Caco-2 (cell line): ENCODE measurements at regions not wholly inside any gene's neighbourhood (a gene's known extent, or its start where the extent isn't known, plus 50 kb on each side); places are given as distances from the start of the nearest gene placed in this dataset.

Experiments used
- BruUV-seq: library from RNA; stranded (reverse); fragments of 400-500 nt; replicated peaks from 2 replicates; lab custom pipeline; 2021; lab: Mats Ljungman, UMichigan
- CTCF ChIA-PET: fragments of 300-600 bp; sonication (Branson Sonifier 250); formaldehyde crosslinking; loops from one replicate; lab custom pipeline; 2022; ENCODE audit warnings: antibody characterized with exemption; lab: Charles Lee
- POLR2A ChIA-PET: fragments of 300-600 bp; sonication (Branson Sonifier 250); formaldehyde crosslinking; loops from one replicate; lab custom pipeline; 2022; ENCODE audit warnings: antibody characterized with exemption; lab: Charles Lee
- DNase-seq, 2 experiments: peaks; one replicate each; pipeline versions ENCODE4 v3.0.0 to v3.0.0-alpha.2; 2020 to 2022
- H3K27me3 ChIP-seq: replicated peaks from 2 replicates; pipeline ENCODE4 v1.6.0; 2011; ENCODE audit warnings: low read length; ENCODE audit not compliant: control insufficient read depth, insufficient read depth
- H3K36me3 ChIP-seq: 2 replicates; pipeline ENCODE4 v1.5.1; 2011; ENCODE audit warnings: low read length; ENCODE audit not compliant: control insufficient read depth, insufficient read depth
- H3K4me1 ChIP-seq: fragments of 250-450 bp; sonication (Bioruptor Pico); 2 replicates; pipeline ENCODE4 v1.5.1; 2020; ENCODE audit warnings: mild to moderate bottlenecking
- H3K4me3 ChIP-seq: 2 replicates; pipeline ENCODE4 v1.5.1; 2011; ENCODE audit warnings: low read depth, mild to moderate bottlenecking, control low read depth, low read length
- H3K9me3 ChIP-seq: fragments of 250-450 bp; sonication (Bioruptor Pico); 2 replicates; pipeline ENCODE4 v1.5.1; 2020; ENCODE audit warnings: mild to moderate bottlenecking, moderate library complexity
- H3K27ac Mint-ChIP-seq: one replicate; pipeline ENCODE4 v1.8.0; 2022; ENCODE audit warnings: mixed read lengths; ENCODE audit not compliant: unreplicated experiment
- H3K27me3 Mint-ChIP-seq: one replicate; pipeline ENCODE4 v1.8.0; 2022; ENCODE audit warnings: mixed read lengths; ENCODE audit not compliant: insufficient read depth, unreplicated experiment
- H3K36me3 Mint-ChIP-seq: one replicate; pipeline ENCODE4 v1.8.0; 2022; ENCODE audit warnings: mild to moderate bottlenecking, mixed read lengths; ENCODE audit not compliant: insufficient read depth, unreplicated experiment
- H3K4me1 Mint-ChIP-seq: one replicate; pipeline ENCODE4 v1.8.0; 2022; ENCODE audit warnings: low read depth, mixed read lengths; ENCODE audit not compliant: unreplicated experiment
- H3K4me3 Mint-ChIP-seq: one replicate; pipeline ENCODE4 v1.8.0; 2022; ENCODE audit warnings: mild to moderate bottlenecking, moderate library complexity, mixed read lengths; ENCODE audit not compliant: unreplicated experiment
- H3K9me3 Mint-ChIP-seq: one replicate; pipeline ENCODE4 v1.8.0; 2022; ENCODE audit warnings: mixed read lengths; ENCODE audit not compliant: unreplicated experiment
- CTCF ChIP-seq, 2 experiments: fragments of 200-600 bp in 1 of 2; IDR thresholded peaks; 1 replicate in 1 of 2; 2 replicates in 1 of 2; pipeline versions ENCODE4 v1.5.1 to v1.8.0; 2011 to 2022; ENCODE audit warnings: antibody characterized with exemption in 1 of 2, control low read depth in 1 of 2, inconsistent platforms in 1 of 2, low read depth in 1 of 2, low read length in 1 of 2, mild to moderate bottlenecking in 1 of 2, moderate library complexity in 1 of 2; ENCODE audit not compliant: insufficient read depth in 1 of 2, severe bottlenecking in 1 of 2, unreplicated experiment in 1 of 2
- intact Hi-C: fragments of 100-400 bp; cut with micrococcal nuclease; formaldehyde crosslinking; loops from one replicate; pipeline ENCODE4 v1.10.0; 2022; ENCODE audit not compliant: unreplicated experiment

GRCh38 chr16:82224821-82225220 lies 54.8 kb upstream of the MPHOSPH6 start:
- H3K36me3 ChIP-seq: no peaks in the 10 kb centered on the region
- DNase-seq: no peak
- H3K27me3 ChIP-seq: no peaks in the 10 kb centered on the region; the same call in 1 of the 2 replicates
- Mint-ChIP-seq H3K27me3 (peaks cover 10% of the 10 kb centered on the region), H3K4me3 (no peak overlapping the region), H3K27ac (no peak overlapping the region), H3K9me3 (no peaks in the 10 kb centered on the region), H3K4me1 (no peaks in the 10 kb centered on the region), H3K36me3 (no peaks in the 10 kb centered on the region)
- no TSS peak for BruUV-seq
- CTCF ChIA-PET: interaction anchor here (0.6 kb wide), 2 partner anchors 190 to 211 kb away, joined by 3 to 6 read pairs; no protein-coding TSS in a partner anchor
- POLR2A ChIA-PET: no interaction called here
- H3K4me1 ChIP-seq: no peaks in the 10 kb centered on the region
- TF ChIP-seq CTCF (IDR thresholded peaks at IDR 0.05; ENCODE audit: insufficient read depth in 1 of 2, low read depth in 1 of 2, low read length in 1 of 2, severe bottlenecking in 1 of 2, unreplicated experiment in 1 of 2): no peak
- intact Hi-C loops: no loop called here
- H3K9me3 ChIP-seq: no peaks in the 10 kb centered on the region
- H3K4me3 ChIP-seq: no peak overlapping the region

GRCh38 chr16:82220541-82220940 lies 50.5 kb upstream of the MPHOSPH6 start:
- H3K27ac Mint-ChIP-seq: no peak overlapping the region
- intact Hi-C loops: no loop called here
- no peaks in the 10 kb centered on the region for H3K4me1 Mint-ChIP-seq
- no peak for DNase-seq
- peaks cover 8% of the 10 kb centered on the region for H3K27me3 Mint-ChIP-seq
- no peaks in the 10 kb centered on the region for H3K36me3 Mint-ChIP-seq
- no peaks in the 10 kb centered on the region for H3K4me1 ChIP-seq
- BruUV-seq: no TSS peak
- CTCF ChIA-PET: no interaction called here
- no peak for TF ChIP-seq CTCF (IDR thresholded peaks at IDR 0.05; ENCODE audit: insufficient read depth in 1 of 2, low read depth in 1 of 2, low read length in 1 of 2, severe bottlenecking in 1 of 2, unreplicated experiment in 1 of 2)
- H3K4me3 ChIP-seq: no peak overlapping the region
- no peak overlapping the region for H3K4me3 Mint-ChIP-seq
- H3K27me3 ChIP-seq: no peaks in the 10 kb centered on the region; the same call in 1 of the 2 replicates
- POLR2A ChIA-PET: no interaction called here
- no peaks in the 10 kb centered on the region for H3K36me3 ChIP-seq
- no peaks in the 10 kb centered on the region for H3K9me3 Mint-ChIP-seq
- no peaks in the 10 kb centered on the region for H3K9me3 ChIP-seq
